ENCODE measurements at regions not wholly inside any gene's neighbourhood (a gene's known extent, or its start where the extent isn't known, plus 50 kb on each side); places are given as distances from the start of the nearest gene placed in this dataset.

DNA sequence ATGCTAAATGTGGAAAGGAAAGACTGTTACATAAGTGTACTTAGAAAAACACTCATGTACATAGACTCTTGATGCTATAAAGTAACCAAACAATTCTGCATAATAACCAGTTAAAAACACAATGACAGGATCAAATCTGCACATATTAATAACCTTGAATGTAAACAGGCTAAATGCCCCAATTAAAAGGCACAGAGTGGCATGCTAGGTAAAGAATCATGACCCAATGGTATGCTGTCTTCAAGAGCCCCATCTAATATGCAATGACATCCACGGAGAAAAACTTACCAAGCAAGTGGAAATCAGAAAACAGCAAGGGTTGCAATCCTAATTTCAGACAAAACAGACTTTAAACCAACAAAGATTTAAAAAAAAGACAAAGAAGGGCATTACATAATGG lies 644.8 kb upstream of the PKN2 start:
- DNase-seq = no peak
- Mint-ChIP-seq H3K4me3 (no peak overlapping the region), H3K4me1 (ENCODE audit: low read depth) (no peaks in the 10 kb centered on the region), H3K27ac (no peak overlapping the region), H3K36me3 (no peaks in the 10 kb centered on the region), H3K27me3 (no peaks in the 10 kb centered on the region), H3K9me3 (peaks cover 22% of the 10 kb centered on the region)
- intact Hi-C loops (cut with micrococcal nuclease) = no loop called here
- POLR2A ChIA-PET = no interaction called here
- CTCF ChIA-PET = no interaction called here

GRCh38 chr1:88043834-88044233 lies 640.2 kb upstream of the PKN2 start:
- no peak overlapping the region for H3K4me3 Mint-ChIP-seq
- H3K4me1 Mint-ChIP-seq (ENCODE audit: low read depth) = no peaks in the 10 kb centered on the region
- H3K9me3 Mint-ChIP-seq = peaks cover 13% of the 10 kb centered on the region
- no peaks in the 10 kb centered on the region for H3K36me3 Mint-ChIP-seq
- POLR2A ChIA-PET = no interaction called here
- no peaks in the 10 kb centered on the region for H3K27me3 Mint-ChIP-seq
- DNase-seq = no peak
- no peak overlapping the region for H3K27ac Mint-ChIP-seq
- CTCF ChIA-PET = no interaction called here
- intact Hi-C loops (cut with micrococcal nuclease) = no loop called here

GRCh38 chr1:88052167-88052566 lies 631.9 kb upstream of the PKN2 start:
- ChIA-PET POLR2A (no interaction called here), CTCF (no interaction called here)
- no peaks in the 10 kb centered on the region for H3K36me3 Mint-ChIP-seq

GRCh38 chr1:88053065-88053464 lies 631.0 kb upstream of the PKN2 start:
- intact Hi-C loops (cut with micrococcal nuclease) = loop anchor here (10.0 kb wide), 1 partner anchor 758 kb away; no protein-coding TSS in a partner anchor

More at GRCh38 chr1:88052167-88052566, 631.9 kb upstream of the PKN2 start:
- no peaks in the 10 kb centered on the region for H3K4me1 Mint-ChIP-seq (ENCODE audit: low read depth)
- H3K27me3 Mint-ChIP-seq = peaks cover 4% of the 10 kb centered on the region
- intact Hi-C loops (cut with micrococcal nuclease) = loop anchor here (10.0 kb wide), 1 partner anchor 757 kb away; no protein-coding TSS in a partner anchor
- no peaks in the 10 kb centered on the region for H3K9me3 Mint-ChIP-seq
- H3K4me3 Mint-ChIP-seq = no peak overlapping the region
- DNase-seq = no peak
- no peak overlapping the region for H3K27ac Mint-ChIP-seq

DNA sequence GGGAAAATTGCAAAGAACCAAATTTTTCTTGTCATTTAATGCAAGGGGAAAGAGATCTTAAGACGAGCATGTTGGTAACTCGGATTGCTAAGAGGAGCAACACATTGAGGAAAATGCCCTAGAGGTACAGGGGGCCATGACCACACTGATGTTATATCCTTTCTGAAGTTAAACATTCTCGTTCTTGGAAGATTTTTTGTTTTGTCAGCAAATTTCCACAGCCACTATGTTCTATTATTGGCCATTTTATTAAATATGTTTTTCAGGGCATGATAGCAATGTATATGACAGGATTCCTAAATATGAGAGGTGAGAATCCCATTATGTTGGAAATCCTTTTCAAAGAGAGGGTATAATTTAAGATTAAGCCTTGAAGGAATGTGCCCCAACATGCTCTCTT lies 627.2 kb upstream of the PKN2 start:
- no peak for DNase-seq
- intact Hi-C loops (cut with micrococcal nuclease) = loop anchor here (10.0 kb wide), 1 partner anchor 762 kb away; no protein-coding TSS in a partner anchor
- H3K9me3 Mint-ChIP-seq = no peaks in the 10 kb centered on the region
- no peak overlapping the region for H3K27ac Mint-ChIP-seq
- no peaks in the 10 kb centered on the region for H3K36me3 Mint-ChIP-seq
- no peak overlapping the region for H3K4me3 Mint-ChIP-seq
- peaks cover 4% of the 10 kb centered on the region for H3K27me3 Mint-ChIP-seq
- CTCF ChIA-PET = no interaction called here
- POLR2A ChIA-PET = no interaction called here
- no peaks in the 10 kb centered on the region for H3K4me1 Mint-ChIP-seq (ENCODE audit: low read depth)

More at GRCh38 chr1:88053065-88053464, 631.0 kb upstream of the PKN2 start:
- H3K4me1 Mint-ChIP-seq (ENCODE audit: low read depth) = no peaks in the 10 kb centered on the region
- ChIA-PET POLR2A (no interaction called here), CTCF (no interaction called here)
- H3K36me3 Mint-ChIP-seq = no peaks in the 10 kb centered on the region
- no peak overlapping the region for H3K27ac Mint-ChIP-seq
- H3K27me3 Mint-ChIP-seq = peaks cover 4% of the 10 kb centered on the region
- no peaks in the 10 kb centered on the region for H3K9me3 Mint-ChIP-seq
- H3K4me3 Mint-ChIP-seq = no peak overlapping the region
- no peak for DNase-seq

GRCh38 chr1:88058205-88058604 lies 625.9 kb upstream of the PKN2 start:
- POLR2A ChIA-PET = no interaction called here
- Mint-ChIP-seq H3K4me3 (no peak overlapping the region), H3K27me3 (peaks cover 4% of the 10 kb centered on the region)

DNA sequence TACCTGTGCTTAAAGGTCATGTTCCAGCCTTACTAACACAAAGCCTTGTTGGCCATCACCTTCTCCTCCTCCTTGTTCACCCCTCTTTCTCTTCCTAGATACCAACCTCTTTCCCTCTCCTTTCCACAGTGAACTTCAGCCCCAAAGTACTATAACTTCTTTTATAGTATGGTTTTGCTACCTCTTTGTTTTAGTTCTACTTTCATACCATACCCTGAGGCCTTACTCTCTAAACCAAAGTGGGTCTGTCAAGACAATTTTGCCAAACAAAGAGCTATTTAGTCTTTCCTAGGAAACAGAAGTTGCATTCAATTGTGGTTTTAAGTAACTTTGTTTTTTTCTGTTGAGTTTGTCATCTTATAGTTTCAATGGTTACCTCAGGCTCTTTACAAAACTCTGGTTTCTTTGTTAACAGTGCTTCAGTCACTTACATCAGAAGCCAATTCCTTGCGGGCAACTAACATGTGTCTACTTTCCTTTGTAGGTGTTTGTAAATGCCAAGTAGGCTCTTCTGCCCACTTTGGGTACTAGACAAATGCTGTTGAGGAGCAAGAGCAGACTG lies 623.9 kb upstream of the PKN2 start:
- intact Hi-C loops (cut with micrococcal nuclease) = no loop called here
- POLR2A ChIA-PET = no interaction called here
- CTCF ChIA-PET = no interaction called here
- Mint-ChIP-seq H3K27me3 (peaks cover 8% of the 10 kb centered on the region), H3K9me3 (no peaks in the 10 kb centered on the region), H3K4me3 (no peak overlapping the region), H3K36me3 (no peaks in the 10 kb centered on the region), H3K4me1 (ENCODE audit: low read depth) (no peaks in the 10 kb centered on the region), H3K27ac (no peak overlapping the region)
- no peak for DNase-seq

More at GRCh38 chr1:88058205-88058604, 625.9 kb upstream of the PKN2 start:
- no peaks in the 10 kb centered on the region for H3K9me3 Mint-ChIP-seq
- H3K36me3 Mint-ChIP-seq = no peaks in the 10 kb centered on the region
- DNase-seq = no peak
- H3K27ac Mint-ChIP-seq = no peak overlapping the region
- no peaks in the 10 kb centered on the region for H3K4me1 Mint-ChIP-seq (ENCODE audit: low read depth)
- intact Hi-C loops (cut with micrococcal nuclease) = loop anchor here (10.0 kb wide), 1 partner anchor 763 kb away; no protein-coding TSS in a partner anchor
- CTCF ChIA-PET = no interaction called here

GRCh38 chr1:88060750-88061491 lies 623.2 kb upstream of the PKN2 start:
- Mint-ChIP-seq H3K9me3 (no peaks in the 10 kb centered on the region), H3K36me3 (no peaks in the 10 kb centered on the region), H3K4me1 (ENCODE audit: low read depth) (no peaks in the 10 kb centered on the region), H3K27me3 (peaks cover 7% of the 10 kb centered on the region), H3K4me3 (no peak overlapping the region), H3K27ac (no peak overlapping the region)
- intact Hi-C loops (cut with micrococcal nuclease) = loop anchor here (1.0 kb wide), 1 partner anchor 735 kb away; no protein-coding TSS in a partner anchor
- POLR2A ChIA-PET = no interaction called here
- no peak for DNase-seq
- CTCF ChIA-PET = interaction anchor here (1.0 kb wide), 1 partner anchor 26 kb away, joined by 3 read pairs; no protein-coding TSS in a partner anchor

DNA sequence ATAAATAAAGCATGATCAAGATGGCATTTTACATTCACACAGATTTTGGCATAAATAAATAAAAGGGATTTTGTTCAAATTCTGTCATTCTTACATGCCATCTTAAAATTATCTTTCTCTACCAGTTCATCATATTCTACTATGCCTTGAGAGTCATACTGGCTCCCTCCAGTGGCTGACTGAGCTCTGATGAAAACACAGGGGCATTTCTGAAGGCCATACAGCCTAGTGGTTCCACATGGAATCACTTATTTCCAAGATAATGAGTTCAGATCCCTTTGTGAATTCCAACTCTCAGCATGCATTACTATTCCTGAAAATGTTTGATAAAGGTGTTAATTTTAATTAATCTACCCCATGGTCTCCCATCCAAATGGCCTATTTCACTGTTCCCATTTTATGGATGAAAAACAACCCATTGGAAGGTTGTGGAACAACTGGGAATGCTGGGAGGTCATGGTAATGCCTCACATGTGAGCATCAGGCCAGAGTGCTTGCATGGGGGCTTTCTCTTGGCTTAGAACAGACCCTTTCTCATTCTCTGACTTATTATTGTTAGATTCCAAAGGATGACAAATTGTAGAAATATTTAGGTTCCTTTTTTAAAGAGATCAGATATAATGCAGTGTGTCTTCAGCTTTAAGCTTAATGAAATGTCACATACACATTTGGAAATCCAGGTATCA lies 622.4 kb upstream of the PKN2 start:
- H3K4me1 Mint-ChIP-seq (ENCODE audit: low read depth) = no peaks in the 10 kb centered on the region
- intact Hi-C loops (cut with micrococcal nuclease) = loop anchor here (1.0 kb wide), 1 partner anchor 735 kb away; no protein-coding TSS in a partner anchor
- CTCF ChIA-PET = interaction anchor here (1.0 kb wide), 1 partner anchor 27 kb away, joined by 3 read pairs; no protein-coding TSS in a partner anchor
- DNase-seq = peak; percentile 15
- H3K27ac Mint-ChIP-seq = no peak overlapping the region
- H3K27me3 Mint-ChIP-seq = peaks cover 8% of the 10 kb centered on the region
- H3K36me3 Mint-ChIP-seq = no peaks in the 10 kb centered on the region
- H3K9me3 Mint-ChIP-seq = no peaks in the 10 kb centered on the region
- H3K4me3 Mint-ChIP-seq = no peak overlapping the region
- POLR2A ChIA-PET = no interaction called here

GRCh38 chr1:88062650-88063153 lies 621.4 kb upstream of the PKN2 start:
- intact Hi-C loops (cut with micrococcal nuclease) = no loop called here
- DNase-seq = no peak
- CTCF ChIA-PET = no interaction called here
- H3K27ac Mint-ChIP-seq = no peak overlapping the region
- no peaks in the 10 kb centered on the region for H3K4me1 Mint-ChIP-seq (ENCODE audit: low read depth)
- H3K4me3 Mint-ChIP-seq = no peak overlapping the region
- peaks cover 8% of the 10 kb centered on the region for H3K27me3 Mint-ChIP-seq
- POLR2A ChIA-PET = no interaction called here
- no peaks in the 10 kb centered on the region for H3K9me3 Mint-ChIP-seq
- no peaks in the 10 kb centered on the region for H3K36me3 Mint-ChIP-seq

- Mint-ChIP-seq H3K36me3 (no peaks in the 10 kb centered on the region), H3K27me3 (peaks cover 8% of the 10 kb centered on the region), H3K27ac (no peak overlapping the region), H3K4me1 (ENCODE audit: low read depth) (no peaks in the 10 kb centered on the region), H3K9me3 (no peaks in the 10 kb centered on the region), H3K4me3 (no peak overlapping the region)
- ChIA-PET CTCF (no interaction called here), POLR2A (no interaction called here)
- intact Hi-C loops (cut with micrococcal nuclease) = no loop called here
- DNase-seq = no peak
Observed at GRCh38 chr1:88063605-88064004, 620.5 kb upstream of the PKN2 start.

DNA sequence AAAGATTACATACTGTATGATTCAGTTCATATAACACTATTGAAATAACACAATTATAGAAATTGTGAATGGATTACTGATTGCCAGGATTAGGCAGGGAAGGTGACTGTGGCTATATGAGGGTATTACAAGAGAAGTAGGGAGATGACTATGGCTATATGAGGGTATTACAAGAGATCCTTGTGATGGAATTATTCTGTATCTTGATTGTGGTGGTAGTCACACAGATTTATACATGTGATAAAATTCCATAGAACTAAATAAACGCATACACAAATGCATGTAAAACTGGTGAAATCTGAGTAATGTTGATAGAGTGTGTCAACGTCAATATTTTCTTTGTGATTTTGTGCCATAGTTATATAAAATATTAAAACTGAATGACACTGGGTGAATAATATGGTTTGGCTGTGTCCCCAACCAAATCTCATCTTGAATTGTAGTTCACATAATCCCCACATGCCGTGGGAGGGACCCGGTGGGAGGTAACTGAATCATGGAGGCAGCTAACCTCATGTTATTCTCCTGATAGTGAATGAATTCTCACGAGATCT lies 615.6 kb upstream of the PKN2 start:
- Mint-ChIP-seq H3K27ac (no peak overlapping the region), H3K27me3 (peaks cover 11% of the 10 kb centered on the region), H3K36me3 (no peaks in the 10 kb centered on the region), H3K4me3 (no peak overlapping the region), H3K4me1 (ENCODE audit: low read depth) (no peaks in the 10 kb centered on the region), H3K9me3 (no peaks in the 10 kb centered on the region)
- intact Hi-C loops (cut with micrococcal nuclease) = no loop called here
- DNase-seq = no peak
- POLR2A ChIA-PET = no interaction called here
- CTCF ChIA-PET = no interaction called here

Measured in activated CD4-positive, alpha-beta memory T cell treated with anti-CD3 and anti-CD28 coated beads for 36 hours (primary cell).